Naive B cell (primary cell): ENCODE measurements at regions not wholly inside any gene's neighbourhood (a gene's known extent, or its start where the extent isn't known, plus 50 kb on each side); places are given as distances from the start of the nearest gene placed in this dataset.

Source experiments
- ATAC-seq, 2 donors: fragments of 150-1000 bp; cut with Tn5 transposase; 2 replicates each; pipeline ENCODE4 v1.10.0; 2021; ENCODE audit warnings: low read depth in 2 of 2, mild to moderate bottlenecking in 2 of 2, moderate library complexity in 2 of 2
- DNase-seq: peaks from one replicate; pipeline ENCODE4 v3.0.0; 2022
- H3K27ac Mint-ChIP-seq, 6 donors: one replicate each; pipeline ENCODE4 v1.8.0; 2020 to 2022; ENCODE audit warnings: mild to moderate bottlenecking in 6 of 6, mixed read lengths in 6 of 6, moderate library complexity in 5 of 6, inconsistent platforms in 2 of 6
- H3K27me3 Mint-ChIP-seq, 3 donors: one replicate each; pipeline ENCODE4 v1.8.0; 2021 to 2022; ENCODE audit warnings: mixed read lengths in 3 of 3, mild to moderate bottlenecking in 1 of 3
- H3K36me3 Mint-ChIP-seq, 2 donors: one replicate each; pipeline ENCODE4 v1.8.0; 2020 to 2022; ENCODE audit warnings: mixed read lengths in 2 of 2, inconsistent platforms in 1 of 2, mild to moderate bottlenecking in 1 of 2
- H3K4me1 Mint-ChIP-seq, 3 donors: one replicate each; pipeline ENCODE4 v1.8.0; 2020 to 2022; ENCODE audit warnings: mixed read lengths in 3 of 3, inconsistent platforms in 1 of 3, mild to moderate bottlenecking in 1 of 3, moderate library complexity in 1 of 3
- H3K4me3 Mint-ChIP-seq, 8 donors: one replicate each; pipeline ENCODE4 v1.8.0; 2020 to 2022; ENCODE audit warnings: mild to moderate bottlenecking in 8 of 8, mixed read lengths in 8 of 8, moderate library complexity in 8 of 8, inconsistent platforms in 2 of 8
- H3K9me3 Mint-ChIP-seq, 7 donors: one replicate each; pipeline ENCODE4 v1.8.0; 2020 to 2022; ENCODE audit warnings: mixed read lengths in 7 of 7, mild to moderate bottlenecking in 5 of 7, inconsistent platforms in 2 of 7, moderate library complexity in 1 of 7

GRCh38 chr21:35586305-35586704 is 474.0 kb downstream of the SETD4 start:
- DNase-seq (no peak), ATAC-seq (no peak)
- Mint-ChIP-seq H3K27me3 (peaks cover 0 to 18% (median 14%) of the 10 kb centered on the region in 3 donors), H3K4me1 (peaks cover 10 to 16% (median 15%) of the 10 kb centered on the region in 3 donors), H3K9me3 (peaks cover 0 to 6% (median 0%) of the 10 kb centered on the region in 7 donors), H3K36me3 (no peaks in the 10 kb centered on the region), H3K27ac (no peak overlapping the region), H3K4me3 (no peak overlapping the region)

- Mint-ChIP-seq H3K4me3 (no peak overlapping the region), H3K9me3 (peaks cover 0 to 6% (median 0%) of the 10 kb centered on the region in 7 donors), H3K4me1 (peaks cover 10 to 17% (median 15%) of the 10 kb centered on the region in 3 donors), H3K36me3 (no peaks in the 10 kb centered on the region), H3K27me3 (peaks cover 0 to 18% (median 14%) of the 10 kb centered on the region in 3 donors), H3K27ac (no peak overlapping the region)
- ATAC-seq (no peak), DNase-seq (no peak)
Measured at GRCh38 chr21:35585878-35586277, 474.4 kb downstream of the SETD4 start.

DNA sequence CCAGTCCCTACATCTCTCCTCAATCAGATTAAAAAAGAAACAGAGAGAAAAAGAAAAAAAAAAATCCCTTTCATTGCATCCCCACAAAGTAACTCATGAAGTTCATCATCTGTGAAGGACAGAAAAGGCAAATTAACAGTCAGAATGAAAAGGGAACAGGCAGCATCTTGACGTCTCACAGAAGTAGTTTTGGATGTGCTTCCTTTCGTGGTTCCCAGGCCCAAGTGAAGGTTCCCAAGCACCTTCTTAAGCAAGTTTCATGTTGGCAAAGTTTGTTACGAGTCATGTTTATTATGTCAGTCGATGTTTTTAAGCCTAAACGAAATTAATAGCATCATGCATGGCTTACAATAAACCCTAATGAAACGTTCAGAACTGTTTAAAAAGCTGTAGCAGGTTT is 475.2 kb downstream of the SETD4 start:
- H3K4me3 Mint-ChIP-seq = no peak overlapping the region
- peaks cover 0 to 15% (median 14%) of the 10 kb centered on the region in 3 donors for H3K27me3 Mint-ChIP-seq
- DNase-seq (no peak), ATAC-seq (no peak)
- H3K4me1 Mint-ChIP-seq = peaks cover 10 to 17% (median 15%) of the 10 kb centered on the region in 3 donors
- H3K36me3 Mint-ChIP-seq = no peaks in the 10 kb centered on the region
- H3K27ac Mint-ChIP-seq = no peak overlapping the region
- peaks cover 0 to 4% (median 0%) of the 10 kb centered on the region in 7 donors for H3K9me3 Mint-ChIP-seq

DNA sequence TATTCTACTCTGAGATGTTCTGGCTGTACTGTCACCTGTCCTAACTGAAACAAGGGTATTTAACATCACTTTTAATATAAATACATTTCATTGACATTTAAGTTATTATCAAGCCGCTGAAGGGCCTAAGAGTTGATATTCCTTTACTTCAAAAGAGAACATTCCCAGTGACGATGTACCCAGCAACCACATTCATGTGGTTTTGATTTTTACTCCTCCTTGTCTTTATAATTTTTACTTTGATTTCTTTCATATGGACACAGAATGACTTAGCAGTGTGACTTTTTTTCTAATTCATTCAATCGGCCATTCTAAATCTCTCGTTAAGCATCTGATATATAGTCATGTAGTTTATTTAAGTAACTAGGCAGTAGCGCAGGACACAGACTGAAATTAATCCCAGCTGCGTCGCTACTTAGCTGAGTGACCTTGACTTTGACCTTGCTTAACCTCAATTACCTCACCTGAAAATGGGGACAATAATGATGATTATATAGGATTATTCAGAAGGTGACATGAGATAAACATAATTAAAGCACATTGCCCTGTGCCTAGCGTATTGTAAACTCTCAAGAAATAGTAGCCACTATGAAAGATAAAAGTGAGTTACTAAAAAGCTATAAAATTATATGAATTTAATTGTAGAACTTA is 476.6 kb downstream of the SETD4 start:
- Mint-ChIP-seq H3K27me3 (peaks cover 0 to 18% (median 12%) of the 10 kb centered on the region in 3 donors), H3K27ac (no peak overlapping the region), H3K36me3 (no peaks in the 10 kb centered on the region), H3K4me1 (peaks cover 10 to 17% (median 15%) of the 10 kb centered on the region in 3 donors), H3K9me3 (peaks cover 0 to under 1% (median 0%) of the 10 kb centered on the region in 7 donors), H3K4me3 (no peak overlapping the region)
- DNase-seq (no peak), ATAC-seq (no peak)

GRCh38 chr21:35582731-35583130 is 477.6 kb downstream of the SETD4 start:
- Mint-ChIP-seq H3K27me3 (peaks cover 0 to 17% (median 7%) of the 10 kb centered on the region in 3 donors), H3K9me3 (peaks cover 0 to 3% (median 0%) of the 10 kb centered on the region in 7 donors), H3K4me1 (peaks cover 10 to 17% (median 15%) of the 10 kb centered on the region in 3 donors), H3K4me3 (no peak overlapping the region), H3K27ac (peak overlapping the region in 1 of 6 donors; percentile 26), H3K36me3 (no peaks in the 10 kb centered on the region)
- ATAC-seq = no peak
- DNase-seq = no peak

GRCh38 chr21:35581640-35582039 is 478.7 kb downstream of the SETD4 start:
- peaks cover 0 to 3% (median 0%) of the 10 kb centered on the region in 7 donors for H3K9me3 Mint-ChIP-seq
- no peaks in the 10 kb centered on the region for H3K36me3 Mint-ChIP-seq
- no peak overlapping the region for H3K4me3 Mint-ChIP-seq
- H3K27ac Mint-ChIP-seq = no peak overlapping the region
- H3K27me3 Mint-ChIP-seq = peaks cover 0 to 8% (median 0%) of the 10 kb centered on the region in 3 donors
- DNase-seq = no peak
- ATAC-seq = no peak
- H3K4me1 Mint-ChIP-seq = peaks cover 10 to 17% (median 15%) of the 10 kb centered on the region in 3 donors

DNA sequence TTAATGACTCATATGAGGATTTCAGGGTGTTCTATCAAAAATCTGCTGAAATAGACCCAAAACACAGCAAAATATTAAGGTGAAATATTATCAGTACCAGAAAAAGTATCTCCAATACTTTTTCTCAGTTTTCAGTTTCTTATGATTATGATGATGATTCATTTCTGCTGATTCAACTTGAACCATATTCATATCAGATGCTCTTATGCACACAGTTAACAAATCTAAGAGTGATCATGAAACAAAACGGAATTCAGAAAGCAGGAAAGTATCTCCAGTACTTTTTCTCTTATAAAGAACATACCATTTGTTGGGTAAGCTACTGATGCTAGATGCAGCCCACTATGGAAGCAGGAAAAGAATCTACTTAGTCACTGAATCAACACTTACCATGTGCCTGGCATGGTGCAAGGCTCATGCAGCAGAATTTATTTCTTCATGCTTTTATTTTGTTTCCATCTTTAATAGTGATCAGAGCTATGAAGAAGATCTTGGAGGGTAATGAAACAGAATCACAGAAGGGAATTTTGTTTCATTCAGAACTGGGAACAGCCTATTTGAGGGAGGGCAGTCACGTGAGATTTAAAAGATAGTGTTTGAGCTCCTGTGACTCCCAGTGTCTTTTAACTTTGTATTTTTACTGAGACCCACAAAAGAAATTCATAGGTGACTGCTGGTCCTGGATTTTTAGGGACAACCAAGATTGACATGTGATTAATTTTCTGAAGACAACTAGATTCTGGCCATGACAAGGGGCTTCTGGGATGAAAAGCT is 480.6 kb downstream of the SETD4 start:
- H3K4me3 Mint-ChIP-seq = no peak overlapping the region
- peaks cover 0 to 18% (median 4%) of the 10 kb centered on the region in 3 donors for H3K27me3 Mint-ChIP-seq
- H3K4me1 Mint-ChIP-seq = peaks cover 10 to 17% (median 15%) of the 10 kb centered on the region in 3 donors
- H3K27ac Mint-ChIP-seq = peak overlapping the region in 1 of 6 donors; percentile 8
- ATAC-seq = no peak
- no peak for DNase-seq
- no peaks in the 10 kb centered on the region for H3K36me3 Mint-ChIP-seq
- peaks cover 0 to 3% (median 0%) of the 10 kb centered on the region in 7 donors for H3K9me3 Mint-ChIP-seq

GRCh38 chr21:35578831-35579471 is 481.4 kb downstream of the SETD4 start:
- H3K27ac Mint-ChIP-seq = no peak overlapping the region
- H3K9me3 Mint-ChIP-seq = peaks cover 0 to 3% (median 0%) of the 10 kb centered on the region in 7 donors
- H3K4me3 Mint-ChIP-seq = peak overlapping the region in 1 of 8 donors; percentile 22
- DNase-seq (no peak), ATAC-seq (no peak)
- peaks cover 10 to 17% (median 15%) of the 10 kb centered on the region in 3 donors for H3K4me1 Mint-ChIP-seq
- H3K36me3 Mint-ChIP-seq = no peaks in the 10 kb centered on the region
- peaks cover 0 to 18% (median 7%) of the 10 kb centered on the region in 3 donors for H3K27me3 Mint-ChIP-seq

DNA sequence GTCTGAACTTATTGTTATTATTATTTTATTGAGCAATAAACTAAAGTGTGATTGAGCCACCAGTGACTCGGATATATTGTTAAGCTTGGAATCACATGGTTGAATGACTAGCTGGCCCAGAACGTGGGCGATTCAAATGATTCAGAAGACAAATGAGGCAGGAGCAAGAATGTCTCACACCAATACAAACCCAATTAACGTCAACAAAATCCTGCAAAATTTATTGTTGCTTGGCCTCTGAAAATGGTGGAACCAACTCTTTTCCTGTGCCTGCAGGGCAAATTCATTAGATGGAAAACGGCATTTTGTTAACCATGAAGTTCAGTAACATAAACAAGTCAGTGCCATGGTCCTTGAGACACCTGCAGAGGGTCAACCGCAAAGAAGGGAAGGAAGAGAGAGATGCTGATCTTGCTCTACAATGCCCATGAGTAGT is 482.0 kb downstream of the SETD4 start:
- Mint-ChIP-seq H3K4me3 (no peak overlapping the region), H3K36me3 (no peaks in the 10 kb centered on the region), H3K9me3 (peaks cover 0 to 3% (median 0%) of the 10 kb centered on the region in 7 donors), H3K4me1 (peaks cover 10 to 17% (median 15%) of the 10 kb centered on the region in 3 donors), H3K27ac (no peak overlapping the region), H3K27me3 (peaks cover 0 to 18% (median 7%) of the 10 kb centered on the region in 3 donors)
- DNase-seq = no peak
- no peak for ATAC-seq

- Mint-ChIP-seq H3K27me3 (peaks cover 0 to 26% (median 7%) of the 10 kb centered on the region in 3 donors), H3K4me3 (no peak overlapping the region)
Measured at GRCh38 chr21:35575280-35575915, 484.9 kb downstream of the SETD4 start.

DNA sequence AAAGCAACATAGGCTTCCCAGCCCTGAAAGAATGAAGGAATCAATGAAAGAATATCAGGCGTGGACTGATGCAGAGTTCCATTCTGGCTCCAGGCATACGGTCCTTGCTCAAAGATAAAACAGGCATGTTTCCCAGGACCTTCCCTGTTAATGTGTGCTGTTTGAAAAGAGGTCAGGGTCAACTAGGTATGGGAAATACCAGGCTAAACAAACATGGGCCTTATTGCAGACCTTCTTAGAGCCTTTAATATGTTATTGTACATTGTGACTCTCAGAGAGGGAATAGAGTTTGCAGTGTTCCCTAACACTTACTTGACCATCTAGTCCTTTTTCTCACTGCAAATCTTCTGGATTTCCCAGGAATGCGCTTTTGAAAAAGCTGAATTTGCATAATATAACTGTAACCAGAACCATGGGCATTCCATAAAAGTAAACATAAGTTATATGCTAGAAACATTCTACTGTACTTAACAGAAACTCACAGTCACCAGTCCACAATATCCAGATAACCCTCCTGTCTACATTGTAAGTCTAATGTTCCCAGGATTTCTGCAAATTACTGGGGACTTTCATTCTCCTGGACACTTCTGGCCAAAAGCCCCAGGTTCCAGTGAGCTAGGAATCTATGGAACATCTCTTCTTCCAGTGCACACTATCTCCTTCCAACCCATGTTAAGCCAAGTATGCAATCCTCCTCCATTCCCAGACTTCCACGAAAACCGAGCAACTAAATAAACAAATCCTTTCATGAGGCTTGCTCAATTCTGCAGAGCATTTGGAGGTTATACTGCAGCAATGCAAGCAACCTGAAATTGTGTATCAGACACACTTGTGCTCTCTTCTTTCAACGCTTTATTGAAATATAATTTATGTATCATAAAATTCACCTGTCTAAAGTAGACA is 486.6 kb downstream of the SETD4 start:
- Mint-ChIP-seq H3K4me3 (no peak overlapping the region), H3K27me3 (peaks cover 0 to 26% (median 7%) of the 10 kb centered on the region in 3 donors), H3K27ac (peak overlapping the region in 1 of 6 donors; percentile 54)

More at GRCh38 chr21:35575280-35575915, 484.9 kb downstream of the SETD4 start:
- peaks cover 0 to 3% (median 0%) of the 10 kb centered on the region in 7 donors for H3K9me3 Mint-ChIP-seq
- ATAC-seq (no peak), DNase-seq (no peak)
- H3K4me1 Mint-ChIP-seq = no peaks in the 10 kb centered on the region
- no peaks in the 10 kb centered on the region for H3K36me3 Mint-ChIP-seq
- peak overlapping the region in 1 of 6 donors; percentile 6 for H3K27ac Mint-ChIP-seq

GRCh38 chr21:35571910-35572309 is 488.4 kb downstream of the SETD4 start:
- Mint-ChIP-seq H3K4me3 (no peak overlapping the region), H3K27me3 (peaks cover 0 to 23% (median 7%) of the 10 kb centered on the region in 3 donors), H3K4me1 (no peaks in the 10 kb centered on the region), H3K9me3 (peaks cover 0 to 6% (median 0%) of the 10 kb centered on the region in 7 donors), H3K36me3 (no peaks in the 10 kb centered on the region), H3K27ac (no peak overlapping the region)
- no peak for DNase-seq
- no peak for ATAC-seq

More for the DNA sequence above, 486.6 kb downstream of the SETD4 start:
- H3K36me3 Mint-ChIP-seq = no peaks in the 10 kb centered on the region
- peaks cover 0 to 3% (median 0%) of the 10 kb centered on the region in 7 donors for H3K9me3 Mint-ChIP-seq
- ATAC-seq (no peak), DNase-seq (no peak)
- no peaks in the 10 kb centered on the region for H3K4me1 Mint-ChIP-seq
